HG03378 (cell line): ENCODE measurements at regions not wholly inside any gene's neighbourhood (a gene's known extent, or its start where the extent isn't known, plus 50 kb on each side); places are given as distances from the start of the nearest gene placed in this dataset.

Experiments used
- ATAC-seq: cut with Tn5 transposase; IDR thresholded peaks from one replicate; pipeline ENCODE4 v1.9.1; 2021; ENCODE audit warnings: mild to moderate bottlenecking, moderate library complexity; ENCODE audit not compliant: unreplicated experiment

DNA sequence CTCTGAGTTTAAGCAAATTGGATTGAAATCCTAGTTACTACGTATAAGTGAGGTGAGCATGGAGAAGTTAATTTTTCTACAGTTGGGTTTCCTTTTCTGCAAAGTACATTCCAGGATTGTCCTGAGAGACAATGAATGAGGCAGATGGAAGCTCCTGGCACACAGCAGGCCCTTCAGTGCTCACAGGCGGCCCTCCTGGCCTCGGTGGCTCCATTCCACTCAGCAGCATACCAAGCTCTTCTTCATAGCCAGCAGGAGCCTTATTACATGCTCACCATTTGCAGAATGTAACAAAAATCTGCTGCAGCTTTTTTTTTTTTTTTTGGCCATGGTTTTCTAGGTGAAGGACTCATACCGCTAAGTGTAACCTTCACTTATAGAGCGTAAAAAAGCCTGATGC, 113.2 kb upstream of the FAM9B start:
- no peak for ATAC-seq

DNA sequence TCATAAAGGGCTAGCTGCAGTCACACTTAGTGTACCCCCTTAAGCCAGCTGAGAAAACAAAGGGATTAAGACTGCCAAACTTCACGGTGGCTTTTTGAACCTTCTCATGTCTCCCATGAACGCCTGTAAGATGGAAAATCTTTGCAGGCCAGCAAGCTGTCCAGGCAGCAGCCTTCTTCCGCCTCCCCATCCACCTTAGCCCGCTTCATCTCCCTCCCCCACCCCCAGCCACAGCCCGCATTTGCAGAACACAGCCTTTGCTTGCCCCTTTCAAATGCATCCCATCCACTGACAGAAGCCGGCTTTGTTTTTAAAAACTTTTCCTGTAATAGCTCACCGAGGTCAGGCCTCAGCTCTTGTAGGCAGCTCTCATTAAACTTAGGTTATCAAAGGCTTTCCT, 113.8 kb upstream of the FAM9B start:
- ATAC-seq: no peak

DNA sequence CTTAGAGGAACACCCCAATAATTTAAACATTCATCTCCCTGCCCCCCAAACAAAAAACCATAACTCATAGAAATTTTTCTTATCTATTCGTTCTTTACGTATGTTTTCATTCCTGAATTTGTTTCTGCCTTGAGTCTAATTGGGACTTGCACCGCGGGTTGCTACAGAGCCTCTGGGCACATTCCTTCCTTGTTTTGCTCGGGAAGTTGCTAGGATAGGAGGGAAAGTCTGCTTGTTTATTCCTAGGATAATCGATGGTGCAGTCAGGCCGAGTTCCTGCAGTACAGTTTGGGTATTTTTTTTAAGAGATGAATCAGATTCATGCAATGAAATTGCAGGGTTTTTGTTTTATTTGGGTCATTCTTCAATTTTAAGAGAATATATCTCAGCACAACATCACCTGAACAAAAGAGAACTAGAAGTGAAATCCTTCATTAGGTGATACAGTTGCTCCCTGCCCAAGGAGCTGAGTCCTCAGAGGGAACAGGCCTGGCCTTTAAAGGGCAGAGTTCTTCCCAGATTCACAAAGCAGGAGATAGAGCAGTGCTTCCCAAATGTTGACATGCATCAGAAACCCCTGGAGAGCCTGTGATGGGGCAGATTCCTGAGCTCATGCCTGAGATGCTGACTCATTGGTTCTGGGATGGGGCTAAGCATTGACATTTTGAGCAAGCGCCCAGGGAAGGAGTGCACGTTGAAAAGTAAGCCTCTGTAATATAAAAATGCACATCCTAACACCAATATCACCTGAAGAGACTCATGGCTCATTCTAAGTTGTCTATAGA, 114.9 kb upstream of the FAM9B start:
- no peak for ATAC-seq

DNA sequence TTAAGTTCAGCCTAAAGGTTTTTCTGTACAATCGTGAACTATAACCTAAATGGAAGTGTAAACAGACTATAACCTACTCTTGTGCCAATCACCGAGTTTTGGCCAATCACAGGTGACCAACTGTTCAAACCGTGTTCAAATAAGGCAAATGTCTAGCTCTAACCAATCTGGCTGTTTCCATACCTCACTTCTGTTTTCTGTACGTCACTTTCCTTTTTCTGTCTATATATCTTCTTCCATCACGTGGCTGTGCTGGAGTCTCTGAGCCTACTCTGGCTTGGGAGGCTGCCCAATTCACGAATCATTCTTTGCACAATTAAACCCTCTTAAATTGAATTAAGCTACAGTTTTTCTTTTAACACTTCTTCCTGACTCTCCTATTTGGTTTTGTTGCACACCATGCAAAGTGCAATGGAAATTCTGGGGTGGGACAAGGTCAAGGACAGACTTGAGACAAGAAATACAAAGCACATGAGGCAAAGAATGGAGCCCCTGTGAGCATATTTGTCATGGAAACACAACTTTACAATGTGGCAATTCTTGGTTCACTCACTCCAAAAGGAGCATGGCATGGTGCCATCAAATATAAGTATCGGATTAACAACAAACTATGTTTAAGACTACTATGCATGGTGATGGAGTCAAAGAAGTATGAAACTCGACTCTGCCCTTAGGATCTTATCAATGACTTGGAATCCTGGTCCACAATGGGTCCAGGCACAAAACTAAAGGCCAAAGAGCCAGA, 115.7 kb upstream of the FAM9B start:
- no peak for ATAC-seq

DNA sequence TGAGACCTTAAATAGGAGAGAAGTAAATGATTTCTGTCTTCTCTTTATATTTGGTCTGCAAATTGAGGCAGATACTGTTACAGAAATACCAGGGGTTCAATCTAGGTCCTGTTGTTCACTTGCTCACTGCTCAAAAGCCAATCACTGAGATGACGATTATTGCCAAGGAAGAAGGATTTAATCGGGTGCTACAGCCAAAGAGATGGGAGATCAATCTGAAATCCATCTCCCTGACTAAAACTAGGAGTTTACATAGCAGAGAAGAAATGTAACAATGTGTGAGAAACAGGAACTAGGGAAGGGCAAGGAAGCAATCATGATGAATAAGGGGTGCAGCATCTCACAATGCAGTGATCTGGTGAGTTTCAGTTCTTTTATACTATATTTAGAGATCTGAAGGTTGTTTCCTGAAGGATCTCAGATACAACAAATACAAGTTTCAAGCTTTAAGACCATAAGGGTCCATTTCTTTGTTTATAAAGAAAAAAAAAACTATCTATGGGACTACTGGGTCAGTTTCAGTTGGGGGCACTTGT, 117.9 kb upstream of the FAM9B start:
- no peak for ATAC-seq

DNA sequence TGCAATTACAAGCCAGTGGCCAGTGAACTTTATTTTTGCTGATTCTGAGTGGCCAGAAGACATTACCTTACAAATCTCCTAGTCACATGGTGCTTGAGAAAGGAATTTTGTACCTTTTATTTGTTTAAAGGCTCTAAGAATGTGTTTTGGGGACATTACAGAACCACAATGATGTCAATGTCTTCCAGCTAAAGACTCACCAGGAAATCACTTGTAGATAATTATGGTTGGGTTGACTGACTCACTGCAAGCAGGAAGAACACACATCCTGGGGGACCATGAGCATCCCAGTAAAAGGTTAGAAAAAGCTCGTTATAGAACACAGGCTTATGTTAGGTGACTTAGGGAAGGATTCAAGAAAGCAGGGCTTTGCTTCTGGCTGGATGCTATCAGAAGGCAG, 119.4 kb upstream of the FAM9B start:
- no peak for ATAC-seq

DNA sequence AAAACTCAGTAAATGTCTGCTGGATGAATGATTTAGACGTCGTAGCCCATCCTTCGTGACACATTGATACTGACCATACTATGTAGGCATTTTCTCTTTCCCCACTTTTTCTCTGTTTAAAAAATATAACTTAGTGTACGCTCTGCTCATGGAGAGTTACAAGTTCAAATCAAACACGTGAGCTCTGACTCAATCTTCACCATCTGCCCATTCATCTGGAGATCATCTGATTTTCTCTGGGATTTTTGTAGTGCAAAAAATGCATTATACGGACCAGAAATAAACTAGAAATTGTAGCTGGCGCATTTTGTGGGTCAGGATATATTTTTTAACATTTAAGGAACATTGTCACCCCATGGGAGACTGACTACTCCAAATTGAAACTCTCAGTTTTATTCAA, 124.7 kb upstream of the FAM9B start:
- ATAC-seq: no peak

DNA sequence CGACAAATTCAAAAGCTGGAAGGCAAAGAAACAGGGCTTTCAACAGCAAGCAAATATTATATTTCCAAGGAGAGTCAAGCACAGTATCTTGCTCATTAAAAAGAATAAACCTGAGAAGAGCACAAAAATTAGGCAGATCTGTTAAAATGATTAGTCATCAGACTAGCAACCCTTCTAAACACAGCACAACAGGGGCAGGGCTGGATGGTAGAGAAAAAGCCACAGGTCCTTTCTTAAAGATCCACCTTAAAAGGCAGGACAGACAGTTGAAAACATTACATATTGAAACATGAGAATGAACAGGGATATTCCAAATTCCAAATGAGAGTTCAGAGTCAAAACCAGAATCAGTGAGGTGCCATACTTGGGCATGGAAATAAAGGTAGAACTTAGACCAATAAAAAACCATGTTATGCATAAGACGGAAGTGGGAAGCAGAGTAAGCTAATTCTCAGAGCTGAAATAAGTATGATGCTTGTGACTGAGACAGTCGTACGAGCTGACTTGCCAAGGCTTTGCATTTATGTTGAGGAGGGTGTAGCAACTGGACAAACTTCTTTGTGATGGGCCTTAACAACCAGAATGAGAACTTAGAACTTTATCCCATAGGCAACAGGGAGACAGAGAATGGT, 126.9 kb upstream of the FAM9B start:
- ATAC-seq: no peak

DNA sequence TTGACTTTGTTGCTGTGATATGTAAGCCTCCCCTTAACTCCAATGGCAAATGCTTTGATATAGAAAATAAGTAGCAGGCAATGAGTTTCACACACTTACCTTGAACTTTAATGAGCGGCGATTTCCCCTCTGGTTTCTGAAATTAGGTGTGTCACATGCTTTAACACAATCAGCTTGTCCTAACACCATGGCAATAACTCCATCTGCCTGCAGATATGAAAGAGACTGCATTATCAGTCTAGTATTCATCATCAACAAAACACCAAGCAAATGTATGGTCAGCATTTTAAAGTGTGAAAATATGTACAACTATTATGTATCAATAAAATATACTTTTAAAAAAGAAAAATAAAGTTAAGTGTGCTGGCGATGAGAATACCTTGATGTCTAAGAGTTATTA, 128.8 kb upstream of the FAM9B start:
- ATAC-seq: no peak

DNA sequence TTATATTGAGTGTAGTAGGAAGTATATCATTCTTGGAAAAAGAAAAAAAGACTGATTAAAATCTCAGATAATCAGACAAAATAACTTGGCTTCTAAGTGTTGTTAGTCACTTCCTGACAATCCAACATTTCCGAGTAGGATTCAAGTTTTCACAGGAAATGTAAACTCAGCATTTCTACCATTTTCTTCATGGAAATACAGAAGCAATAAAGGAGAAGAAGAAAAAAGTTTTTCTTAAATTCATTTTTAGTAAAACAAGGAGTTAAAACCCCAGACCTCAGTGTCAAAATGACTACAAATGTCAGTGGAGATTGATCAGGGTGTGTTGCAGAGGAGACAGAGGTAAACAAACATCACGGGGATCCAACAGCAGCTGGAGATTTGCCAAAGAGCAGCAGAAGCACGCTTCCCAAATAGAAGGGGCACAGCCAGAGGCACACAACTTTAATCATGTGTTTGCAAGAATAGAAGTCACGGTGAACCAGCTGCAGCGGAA, 129.3 kb upstream of the FAM9B start:
- ATAC-seq: no peak

DNA sequence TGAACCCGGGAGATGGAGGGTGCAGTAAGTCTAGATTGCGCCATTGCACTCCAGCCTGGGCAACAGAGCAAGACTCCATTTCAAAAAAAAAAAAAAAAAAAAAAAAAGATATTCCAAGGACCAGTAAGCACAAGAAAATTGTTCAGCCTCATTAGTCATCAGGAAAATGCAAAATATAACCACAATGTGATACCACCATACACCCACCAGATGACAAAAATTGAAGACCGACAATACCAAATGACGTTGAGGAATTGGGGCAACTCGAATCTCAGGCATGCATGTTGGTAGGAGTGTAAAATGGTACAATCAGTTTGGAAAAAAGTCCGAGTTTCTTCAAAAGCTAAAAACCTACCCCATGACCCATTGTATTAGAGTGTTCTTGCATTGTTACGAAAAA, 130.2 kb upstream of the FAM9B start:
- no peak for ATAC-seq

DNA sequence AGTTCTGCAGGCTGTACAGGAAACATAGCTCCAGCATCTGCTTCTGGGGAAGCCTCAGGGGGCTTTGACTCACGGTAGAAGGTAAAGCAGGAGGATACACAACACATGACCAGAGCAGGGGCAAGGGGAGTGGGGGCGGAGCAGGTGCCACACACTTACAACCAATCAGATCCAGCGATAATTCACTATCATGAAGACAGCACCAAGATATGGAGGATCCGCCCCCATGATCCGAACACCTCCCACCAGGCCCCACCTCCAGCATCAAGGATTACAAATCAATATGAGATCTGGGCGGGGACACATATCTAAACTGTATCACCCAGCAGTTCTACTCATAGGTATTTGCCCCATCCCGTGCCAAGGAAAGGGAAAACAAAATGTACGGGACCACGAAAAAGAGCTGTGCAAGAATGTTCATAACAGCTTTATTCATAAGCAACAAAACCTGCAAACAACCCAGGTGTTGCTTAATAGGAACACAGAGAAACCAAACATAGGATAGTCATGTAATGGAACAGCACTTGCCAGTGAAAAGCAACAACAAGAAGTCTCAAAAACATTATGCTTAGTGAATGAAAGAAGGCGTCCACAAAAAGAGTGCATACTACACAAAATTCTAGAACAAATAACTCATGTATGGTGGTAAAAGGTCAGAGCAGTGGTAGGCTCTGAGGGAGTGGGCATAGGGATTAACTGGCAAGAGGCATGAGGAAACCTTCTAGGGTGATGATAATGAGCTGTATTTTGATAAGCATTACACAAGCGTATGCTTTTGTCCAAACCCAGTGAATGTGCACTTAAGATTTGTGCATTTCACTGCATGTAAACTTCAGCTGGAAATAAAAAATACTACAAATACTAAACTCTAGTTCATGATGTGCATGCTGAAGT, 130.9 kb upstream of the FAM9B start:
- no peak for ATAC-seq

DNA sequence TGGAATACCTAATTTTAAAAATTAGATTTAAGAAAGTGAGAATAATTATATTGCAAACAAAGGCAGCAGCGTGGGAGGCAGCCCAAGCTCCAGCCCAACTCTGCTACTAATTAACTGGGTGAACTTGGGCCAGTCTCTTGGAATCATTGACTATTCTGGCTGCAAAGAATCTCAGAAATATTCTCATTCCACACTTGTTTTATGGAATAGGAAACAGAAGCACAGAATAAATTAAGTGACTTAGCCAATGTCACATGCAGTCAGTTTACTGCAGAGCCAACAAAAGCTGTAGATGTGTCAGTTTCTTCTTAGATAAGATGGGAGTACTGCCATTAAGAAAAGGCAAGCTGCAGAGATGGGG, 132.6 kb upstream of the FAM9B start:
- ATAC-seq: no peak

DNA sequence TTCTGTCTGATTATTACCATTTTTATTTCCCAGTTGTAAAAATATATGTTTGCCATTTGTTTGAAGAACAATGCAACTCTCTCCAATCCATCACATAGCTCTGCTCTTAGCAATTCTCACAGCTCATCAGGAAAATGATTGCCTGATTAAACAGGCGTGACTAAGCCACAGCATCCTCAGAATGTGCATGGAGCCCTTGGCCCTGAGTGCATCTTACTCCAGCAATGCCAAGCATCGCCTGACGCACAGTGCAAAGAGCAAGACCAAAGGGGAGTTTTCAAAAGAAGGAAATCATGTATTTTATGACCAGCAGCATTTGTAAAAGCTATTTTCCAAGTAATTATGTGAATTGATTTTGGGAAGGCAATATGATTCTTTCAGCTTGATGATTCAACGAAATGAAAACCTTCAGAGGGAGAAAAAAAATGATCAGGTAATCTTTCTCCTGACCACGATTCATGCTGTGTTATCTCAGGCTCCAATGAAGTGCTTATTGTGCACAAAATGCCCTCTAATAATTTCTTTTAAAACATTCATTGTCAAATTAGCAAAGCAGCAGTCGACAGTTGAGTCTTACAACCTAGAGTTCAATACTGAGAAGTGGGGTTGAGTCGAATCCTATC, 138.0 kb upstream of the FAM9B start:
- no peak for ATAC-seq

DNA sequence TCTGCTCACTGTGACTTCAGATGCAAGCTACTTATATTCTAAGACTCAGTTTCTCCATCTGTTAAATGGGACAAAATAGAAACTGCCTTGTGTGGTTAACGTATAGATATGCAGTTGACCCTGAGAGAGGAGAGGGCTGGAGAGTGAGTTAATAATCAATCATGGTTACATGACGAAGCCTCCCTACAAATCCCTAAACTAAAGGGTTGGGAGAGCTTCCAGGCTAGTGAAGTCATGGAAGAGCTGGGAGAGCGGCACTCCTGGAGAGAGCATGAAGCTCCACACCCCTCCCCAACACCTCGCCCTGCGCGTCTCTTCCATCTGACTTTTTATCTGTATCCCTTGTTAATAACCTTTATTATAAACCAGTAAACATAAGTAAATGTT, 138.5 kb upstream of the FAM9B start:
- ATAC-seq: no peak

DNA sequence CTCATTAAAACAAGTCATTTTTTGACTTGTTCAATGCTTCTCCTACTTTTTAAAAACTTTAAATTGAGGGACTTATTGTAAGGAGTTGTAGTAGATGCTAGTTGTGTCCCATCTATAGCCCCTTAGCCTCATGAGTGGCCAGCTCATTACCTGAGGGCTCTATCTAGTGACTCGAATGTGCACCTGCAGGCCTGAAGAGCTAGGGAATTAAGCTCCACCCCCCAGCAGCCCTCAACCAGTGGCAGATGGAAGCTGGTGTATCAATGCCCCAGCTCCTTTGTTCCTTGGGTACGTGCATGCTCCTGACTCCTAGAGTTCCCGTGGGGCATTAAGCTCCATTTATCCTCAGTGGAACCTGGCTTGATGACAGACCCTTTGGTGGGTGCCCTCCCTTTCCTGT, 146.7 kb upstream of the FAM9B start:
- no peak for ATAC-seq

DNA sequence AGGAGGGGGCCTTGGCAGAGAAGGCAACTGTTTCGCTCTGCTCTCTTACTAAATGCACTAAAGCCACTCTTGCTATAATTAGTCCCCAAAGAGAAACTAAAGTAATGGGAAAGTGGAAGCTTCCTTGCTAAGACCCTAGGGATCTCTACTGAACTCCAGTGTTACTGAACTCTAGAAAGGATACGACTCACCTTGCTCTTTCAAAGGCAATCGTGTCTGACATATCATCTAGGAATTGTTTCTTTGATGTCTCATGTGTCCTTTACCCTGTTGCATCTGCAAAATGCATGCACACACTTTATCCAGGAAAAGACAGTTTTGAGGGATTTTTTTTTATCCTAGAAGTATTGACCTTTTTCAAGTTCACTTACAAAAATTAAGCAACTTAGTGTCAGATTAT, 148.1 kb upstream of the FAM9B start:
- no peak for ATAC-seq

DNA sequence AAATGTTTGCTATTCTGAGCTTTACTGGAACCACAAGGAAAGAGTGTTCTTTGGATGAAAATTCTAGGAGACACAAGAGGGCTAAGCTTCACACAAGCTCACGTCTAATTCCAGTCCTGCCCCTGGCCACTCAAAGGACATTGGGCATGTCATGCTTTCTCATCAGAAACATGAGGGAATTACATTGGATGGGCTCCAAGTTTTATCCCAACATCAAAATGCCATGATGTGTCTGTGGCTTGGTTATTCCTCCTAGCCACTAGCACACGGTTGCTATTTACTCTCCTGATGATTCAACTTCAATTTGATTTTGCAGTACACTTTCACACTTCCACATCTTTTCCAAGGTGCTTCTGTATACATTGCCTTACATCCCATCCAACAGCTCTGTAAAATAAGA, 149.6 kb upstream of the FAM9B start:
- no peak for ATAC-seq

DNA sequence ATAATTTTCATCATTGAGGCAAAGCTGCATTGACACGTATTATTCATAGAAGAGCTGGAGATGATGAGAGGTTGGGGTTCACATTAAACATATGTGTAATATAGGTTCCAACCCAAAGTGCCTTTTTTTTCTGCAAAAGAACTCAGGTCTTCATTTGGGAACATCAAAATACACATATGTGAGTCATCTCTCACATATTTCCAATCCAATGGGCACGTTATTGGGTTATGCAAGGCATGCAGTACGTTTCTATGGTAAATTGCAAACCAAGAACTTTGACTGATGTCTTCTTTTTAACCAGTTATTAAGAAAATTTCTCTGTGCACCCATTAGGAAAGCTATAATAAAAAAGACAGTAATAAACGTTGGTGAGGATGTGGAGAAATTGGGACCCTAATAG, 150.3 kb upstream of the FAM9B start:
- no peak for ATAC-seq

DNA sequence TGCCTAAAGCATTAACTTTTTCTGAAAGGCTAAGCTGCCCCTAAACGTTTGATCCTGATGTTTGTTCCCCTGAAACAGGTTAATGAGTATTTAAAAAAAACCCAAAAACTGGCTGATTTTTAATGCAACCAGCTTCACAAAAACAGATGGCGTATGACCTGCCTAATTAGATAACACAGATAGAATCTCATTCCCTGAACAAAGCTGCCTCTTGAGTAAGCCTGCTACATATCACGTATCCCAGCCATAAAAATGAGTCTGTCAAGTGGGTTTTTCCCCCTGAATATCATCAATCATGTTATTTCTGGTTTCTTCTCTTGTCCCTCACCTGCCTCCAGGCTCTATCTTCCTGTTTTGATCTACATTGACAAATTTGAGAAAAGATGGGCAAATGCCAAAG, 154.2 kb upstream of the FAM9B start:
- ATAC-seq: no peak
